ENCODE measurements at regions not wholly inside any gene's neighbourhood (a gene's known extent, or its start where the extent isn't known, plus 50 kb on each side); places are given as distances from the start of the nearest gene placed in this dataset.
A peak's percentile ranks its signal among the peaks of the same experiment; 100 is the strongest.
"Not testable (repeated sequence)": the region's sequence is repeated elsewhere in the genome, so short reads cannot be mapped to it uniquely, and the experiment has no call there.

GRCh38 chr14:53668897-53669296, 287.7 kb downstream of the BMP4 start:
- no peak for DNase-seq (ENCODE audit: low read depth)

- DNase-seq (ENCODE audit: low read depth), result no peak
Measured at GRCh38 chr14:53663709-53664108, 292.9 kb downstream of the BMP4 start.

GRCh38 chr14:53655080-53655785, 301.4 kb downstream of the BMP4 start:
- DNase-seq (ENCODE audit: low read depth), result no peak

GRCh38 chr14:53652068-53652467, 304.6 kb downstream of the BMP4 start:
- DNase-seq (ENCODE audit: low read depth), result no peak

- DNase-seq (ENCODE audit: low read depth), result no peak
Measured at GRCh38 chr14:53651096-53651740, 305.4 kb downstream of the BMP4 start.

GRCh38 chr14:53646925-53647324, 309.7 kb downstream of the BMP4 start:
- no peak for DNase-seq (ENCODE audit: low read depth)

- peak; percentile 22 for DNase-seq (ENCODE audit: low read depth)
Measured at GRCh38 chr14:53640695-53641094, 315.9 kb downstream of the BMP4 start.

GRCh38 chr14:53638966-53639365, 317.7 kb downstream of the BMP4 start:
- no peak for DNase-seq (ENCODE audit: low read depth)

GRCh38 chr14:53634793-53635192, 321.8 kb downstream of the BMP4 start:
- DNase-seq (ENCODE audit: low read depth), result no peak

- no peak for DNase-seq (ENCODE audit: low read depth)
Measured at GRCh38 chr14:53630336-53630735, 326.3 kb downstream of the BMP4 start.

GRCh38 chr14:53628732-53629430, 327.7 kb downstream of the BMP4 start:
- DNase-seq (ENCODE audit: low read depth), result no peak

GRCh38 chr14:53628261-53628660, 328.4 kb downstream of the BMP4 start:
- DNase-seq (ENCODE audit: low read depth), result no peak

GRCh38 chr14:53626761-53627160, 329.9 kb downstream of the BMP4 start:
- DNase-seq (ENCODE audit: low read depth), result no peak

GRCh38 chr14:53622447-53622846, 334.2 kb downstream of the BMP4 start:
- DNase-seq (ENCODE audit: low read depth), result no peak

GRCh38 chr14:53621921-53622320, 334.7 kb downstream of the BMP4 start:
- DNase-seq (ENCODE audit: low read depth), result no peak

GRCh38 chr14:53621433-53621832, 335.2 kb downstream of the BMP4 start:
- no peak for DNase-seq (ENCODE audit: low read depth)

- no peak for DNase-seq (ENCODE audit: low read depth)
Measured at GRCh38 chr14:53620890-53621289, 335.7 kb downstream of the BMP4 start.

- no peak for DNase-seq (ENCODE audit: low read depth)
Measured at GRCh38 chr14:53620317-53620716, 336.3 kb downstream of the BMP4 start.

- no peak for DNase-seq (ENCODE audit: low read depth)
Measured at GRCh38 chr14:53619691-53620231, 336.9 kb downstream of the BMP4 start.

- not testable (repeated sequence) for DNase-seq (ENCODE audit: low read depth)
Measured at GRCh38 chr14:53616536-53616935, 340.1 kb downstream of the BMP4 start.

- no peak for DNase-seq (ENCODE audit: low read depth)
Measured at GRCh38 chr14:53615252-53615651, 341.4 kb downstream of the BMP4 start.

- DNase-seq (ENCODE audit: low read depth), result no peak
Measured at GRCh38 chr14:53613404-53614253, 343.0 kb downstream of the BMP4 start.
